IgD-negative memory B cell (primary cell): ENCODE measurements at regions not wholly inside any gene's neighbourhood (a gene's known extent, or its start where the extent isn't known, plus 50 kb on each side); places are given as distances from the start of the nearest gene placed in this dataset.

Experiments
- H3K27ac Mint-ChIP-seq, 3 donors: one replicate each; pipeline ENCODE4 v1.8.0; 2020 to 2022; ENCODE audit warnings: mild to moderate bottlenecking in 3 of 3, mixed read lengths in 3 of 3, moderate library complexity in 1 of 3
- H3K27me3 Mint-ChIP-seq: one replicate; pipeline ENCODE4 v1.8.0; 2021; ENCODE audit warnings: mixed read lengths
- H3K36me3 Mint-ChIP-seq: one replicate; pipeline ENCODE4 v1.8.0; 2020; ENCODE audit warnings: mild to moderate bottlenecking, mixed read lengths
- H3K4me1 Mint-ChIP-seq, 3 donors: one replicate each; pipeline ENCODE4 v1.8.0; 2020 to 2022; ENCODE audit warnings: mixed read lengths in 3 of 3, mild to moderate bottlenecking in 1 of 3
- H3K4me3 Mint-ChIP-seq, 4 donors: one replicate each; pipeline ENCODE4 v1.8.0; 2020 to 2022; ENCODE audit warnings: mild to moderate bottlenecking in 4 of 4, mixed read lengths in 4 of 4, moderate library complexity in 3 of 4
- H3K9me3 Mint-ChIP-seq, 3 donors: one replicate each; pipeline ENCODE4 v1.8.0; 2020 to 2021; ENCODE audit warnings: mixed read lengths in 3 of 3, mild to moderate bottlenecking in 1 of 3

DNA sequence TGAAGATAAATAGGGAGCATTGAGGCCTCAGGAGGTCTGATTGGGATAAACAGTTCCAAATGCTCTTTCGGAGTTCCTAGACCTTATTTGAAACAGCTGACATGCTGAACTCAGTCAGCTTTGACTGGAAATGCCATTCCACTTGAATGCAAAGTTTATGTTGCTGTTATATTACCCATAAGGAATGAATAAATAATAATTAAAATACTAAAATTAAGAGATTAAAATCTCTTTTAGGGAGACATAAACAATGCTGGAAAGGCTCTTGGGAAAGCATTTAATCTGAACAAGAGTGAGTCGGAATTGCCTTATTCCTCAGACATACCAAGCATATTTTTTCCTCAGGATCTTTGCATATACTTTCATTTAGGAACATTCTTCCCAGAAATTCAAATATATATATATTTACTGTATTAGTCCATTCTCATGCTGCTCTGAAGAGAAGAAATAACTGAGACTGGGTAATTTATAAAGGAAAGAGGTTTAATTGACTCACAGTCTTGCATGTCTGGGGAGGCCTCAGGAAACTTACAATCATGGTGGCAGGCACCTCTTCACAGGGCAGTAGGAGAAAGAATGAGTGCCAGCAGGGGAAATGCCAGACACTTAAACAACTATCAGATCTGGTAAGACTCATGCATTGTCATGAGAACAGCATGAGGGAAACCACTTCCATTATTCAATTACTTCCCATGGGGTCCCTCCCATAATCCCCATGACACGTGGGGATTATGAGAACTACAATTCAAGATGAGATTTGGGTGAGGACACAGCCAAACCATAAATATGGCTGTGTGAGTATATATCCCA lies 318.2 kb upstream of the PLXNA2 start:
- no peak overlapping the region for H3K27ac Mint-ChIP-seq
- peaks cover 0 to 3% (median 0%) of the 10 kb centered on the region in 3 donors for H3K9me3 Mint-ChIP-seq
- H3K36me3 Mint-ChIP-seq = no peaks in the 10 kb centered on the region

DNA sequence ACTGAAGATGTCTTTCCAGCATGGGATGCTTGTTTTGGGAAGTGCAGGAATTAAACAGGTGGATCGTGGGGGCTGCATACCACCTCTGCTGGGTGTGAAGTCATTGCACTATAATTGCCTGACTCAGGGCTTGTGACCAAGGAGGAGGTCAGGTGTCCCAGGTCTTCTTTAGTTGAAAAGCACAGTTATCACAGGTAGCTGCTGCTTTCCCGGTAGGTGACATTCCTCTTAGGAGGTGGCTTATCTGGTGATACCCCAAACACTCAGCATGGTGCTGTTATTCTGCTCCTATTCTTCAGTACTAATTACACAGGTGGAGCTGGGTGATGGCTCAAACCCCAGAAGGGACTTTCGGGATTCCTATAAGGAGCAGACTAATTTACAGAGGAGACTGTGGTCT lies 320.3 kb upstream of the PLXNA2 start:
- no peak overlapping the region for H3K27ac Mint-ChIP-seq
- peaks cover 0 to 3% (median 2%) of the 10 kb centered on the region in 3 donors for H3K9me3 Mint-ChIP-seq
- H3K27me3 Mint-ChIP-seq = peaks cover 5% of the 10 kb centered on the region
- H3K36me3 Mint-ChIP-seq = no peaks in the 10 kb centered on the region
- H3K4me3 Mint-ChIP-seq = no peak overlapping the region
- H3K4me1 Mint-ChIP-seq = no peaks in the 10 kb centered on the region

More for the DNA sequence above, 318.2 kb upstream of the PLXNA2 start:
- H3K4me1 Mint-ChIP-seq = no peaks in the 10 kb centered on the region
- H3K27me3 Mint-ChIP-seq = peaks cover 5% of the 10 kb centered on the region
- H3K4me3 Mint-ChIP-seq = no peak overlapping the region

DNA sequence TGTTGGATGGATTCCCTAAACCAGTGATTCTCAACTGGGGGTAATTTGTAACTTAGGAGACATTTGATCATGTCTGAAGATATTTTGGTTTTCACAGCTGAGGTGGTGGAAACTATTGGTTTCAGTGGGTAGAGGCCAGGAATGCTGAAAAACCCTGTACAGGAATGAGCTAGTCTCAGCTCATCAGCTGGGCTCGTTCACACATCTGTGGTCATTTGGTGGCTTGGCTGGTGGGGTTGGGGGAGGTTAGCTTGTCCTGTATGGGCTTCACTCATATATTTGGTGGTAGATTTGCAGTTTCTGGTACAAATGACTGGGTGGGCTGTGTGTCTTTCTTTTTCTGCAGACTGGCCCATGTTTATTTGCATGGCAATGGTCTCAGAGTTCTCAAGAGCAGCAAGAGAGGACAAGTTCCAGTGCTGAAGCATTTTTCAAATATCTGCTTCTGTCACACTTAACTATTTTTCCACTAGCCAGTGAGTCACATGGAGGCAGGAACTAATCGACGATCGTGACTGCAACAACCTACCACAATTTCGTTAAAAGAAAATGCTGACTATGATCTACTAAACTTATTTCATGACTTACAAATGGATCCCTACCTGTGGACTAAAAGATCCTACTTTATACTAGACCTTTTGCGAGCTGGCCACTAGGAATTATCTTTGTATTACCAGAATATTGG lies 321.7 kb upstream of the PLXNA2 start:
- H3K9me3 Mint-ChIP-seq = peaks cover 0 to 6% (median 5%) of the 10 kb centered on the region in 3 donors
- H3K36me3 Mint-ChIP-seq = no peaks in the 10 kb centered on the region
- H3K4me1 Mint-ChIP-seq = no peaks in the 10 kb centered on the region
- H3K27me3 Mint-ChIP-seq = peaks cover 9% of the 10 kb centered on the region
- H3K4me3 Mint-ChIP-seq = no peak overlapping the region
- no peak overlapping the region for H3K27ac Mint-ChIP-seq

DNA sequence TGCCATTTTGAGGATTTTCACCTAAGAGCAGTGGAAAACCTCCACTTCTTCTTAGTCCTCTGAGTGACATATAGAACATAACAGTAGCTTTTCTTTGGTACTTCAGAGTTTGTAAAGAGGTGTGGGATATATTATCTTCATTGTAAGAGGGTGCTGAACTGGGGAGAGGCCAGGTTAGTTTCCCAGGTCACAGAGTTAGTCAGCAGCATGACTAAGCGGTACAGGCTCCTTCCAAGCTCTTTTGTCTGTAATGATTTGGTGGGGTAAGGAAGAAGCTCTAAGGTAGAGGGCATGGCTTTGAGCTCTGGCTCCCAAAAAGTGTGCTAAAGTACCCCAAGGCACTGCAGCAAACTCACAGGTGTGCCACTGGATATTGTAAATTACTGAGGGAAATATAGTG lies 325.0 kb upstream of the PLXNA2 start:
- peaks cover 0 to 5% (median 3%) of the 10 kb centered on the region in 3 donors for H3K9me3 Mint-ChIP-seq
- no peak overlapping the region for H3K27ac Mint-ChIP-seq
- H3K36me3 Mint-ChIP-seq = no peaks in the 10 kb centered on the region
- no peaks in the 10 kb centered on the region for H3K4me1 Mint-ChIP-seq
- no peak overlapping the region for H3K4me3 Mint-ChIP-seq
- peaks cover 9% of the 10 kb centered on the region for H3K27me3 Mint-ChIP-seq

DNA sequence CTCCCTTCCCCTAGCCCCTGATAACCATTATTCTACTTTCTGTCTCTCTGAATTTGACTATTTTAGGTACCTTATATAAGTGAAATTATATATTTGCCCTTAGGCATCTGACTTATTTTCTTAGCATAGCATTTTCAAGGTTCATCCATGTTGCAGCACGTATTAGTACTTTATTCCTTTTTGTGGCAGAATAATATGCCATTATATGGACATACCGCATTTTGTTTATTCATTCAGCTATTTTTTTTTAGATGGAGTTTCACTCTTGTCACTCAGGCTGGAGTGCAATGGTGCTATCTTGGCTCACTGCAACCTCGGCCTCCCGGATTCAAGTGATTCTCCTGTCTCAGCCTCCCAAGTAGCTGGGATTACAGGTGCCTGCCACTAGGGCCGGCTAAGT lies 326.2 kb upstream of the PLXNA2 start:
- no peak overlapping the region for H3K27ac Mint-ChIP-seq

DNA sequence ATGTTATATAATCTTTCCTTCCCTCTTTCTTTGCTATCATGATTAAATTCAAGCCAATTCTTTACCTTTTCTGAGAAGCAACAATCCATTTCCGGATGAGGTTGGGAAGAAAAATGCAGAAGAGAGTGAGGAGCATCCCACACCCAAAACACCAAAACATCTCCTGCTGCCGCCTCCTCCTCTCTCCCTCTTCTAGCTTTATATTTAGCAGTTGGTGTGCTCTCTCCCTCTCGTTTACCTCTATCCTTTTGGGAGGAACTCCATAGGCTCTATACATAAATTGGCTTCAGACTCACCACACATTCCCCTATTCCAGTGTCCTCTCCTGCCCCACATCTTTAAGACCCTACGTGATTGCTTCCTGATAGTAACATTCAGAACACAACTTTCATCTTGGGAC lies 332.2 kb upstream of the PLXNA2 start:
- Mint-ChIP-seq H3K4me1 (no peaks in the 10 kb centered on the region), H3K4me3 (no peak overlapping the region), H3K36me3 (no peaks in the 10 kb centered on the region), H3K27me3 (peaks cover 3% of the 10 kb centered on the region), H3K9me3 (no peaks in the 10 kb centered on the region), H3K27ac (no peak overlapping the region)

More for the DNA sequence above, 326.2 kb upstream of the PLXNA2 start:
- Mint-ChIP-seq H3K9me3 (peaks cover 0 to 5% (median 3%) of the 10 kb centered on the region in 3 donors), H3K27me3 (peaks cover 7% of the 10 kb centered on the region), H3K4me1 (no peaks in the 10 kb centered on the region), H3K4me3 (no peak overlapping the region), H3K36me3 (no peaks in the 10 kb centered on the region)

DNA sequence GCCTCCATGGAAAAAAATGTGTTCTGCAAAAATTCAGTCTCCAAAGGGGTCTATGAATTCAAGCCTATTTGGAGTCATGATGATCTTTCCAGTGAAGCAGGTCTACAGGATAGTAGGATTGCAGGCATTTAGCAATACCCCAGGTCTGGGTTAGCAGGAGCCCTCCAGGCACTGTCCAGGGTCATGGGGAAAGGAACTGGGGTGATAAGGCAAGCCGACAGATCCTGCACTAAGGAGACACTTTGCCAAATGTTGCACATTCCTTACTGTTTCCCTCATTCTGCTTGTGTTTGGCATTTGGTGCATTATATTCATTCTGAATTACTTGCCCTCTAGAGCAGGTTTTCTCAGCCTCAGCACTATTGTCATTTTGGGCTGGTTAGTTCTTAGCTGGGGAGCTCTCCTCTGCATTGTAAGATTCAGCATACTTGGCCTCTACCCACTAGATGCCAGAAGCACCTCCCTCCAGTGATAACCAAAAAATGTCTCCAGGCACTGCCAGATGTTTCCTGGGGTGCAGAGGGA lies 333.3 kb upstream of the PLXNA2 start:
- H3K4me3 Mint-ChIP-seq = no peak overlapping the region
- H3K4me1 Mint-ChIP-seq = no peaks in the 10 kb centered on the region
- H3K36me3 Mint-ChIP-seq = no peaks in the 10 kb centered on the region
- H3K9me3 Mint-ChIP-seq = no peaks in the 10 kb centered on the region
- no peak overlapping the region for H3K27ac Mint-ChIP-seq
- H3K27me3 Mint-ChIP-seq = peaks cover 3% of the 10 kb centered on the region

DNA sequence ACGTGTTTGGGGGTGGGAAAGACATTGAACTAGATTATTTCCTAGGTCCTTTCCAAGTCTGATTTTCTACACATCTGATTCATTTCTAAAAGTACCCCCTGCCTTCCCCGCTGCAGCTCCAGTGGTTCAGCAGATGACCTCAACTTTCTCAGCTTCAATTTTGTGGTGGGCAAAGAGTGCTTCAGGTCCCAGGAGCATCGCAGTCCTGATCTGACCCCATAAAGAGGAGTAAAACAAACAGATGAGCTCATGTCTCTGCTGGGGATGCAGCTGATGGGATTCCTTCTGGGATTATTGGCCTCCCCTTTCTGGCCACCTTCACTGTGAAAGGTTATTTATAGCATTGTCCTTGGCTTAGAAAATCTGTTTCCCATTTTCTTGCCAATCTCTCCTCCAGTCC lies 337.0 kb upstream of the PLXNA2 start:
- H3K27me3 Mint-ChIP-seq = no peaks in the 10 kb centered on the region
- H3K36me3 Mint-ChIP-seq = no peaks in the 10 kb centered on the region
- no peaks in the 10 kb centered on the region for H3K9me3 Mint-ChIP-seq
- H3K4me1 Mint-ChIP-seq = no peaks in the 10 kb centered on the region
- no peak overlapping the region for H3K4me3 Mint-ChIP-seq
- H3K27ac Mint-ChIP-seq = no peak overlapping the region

DNA sequence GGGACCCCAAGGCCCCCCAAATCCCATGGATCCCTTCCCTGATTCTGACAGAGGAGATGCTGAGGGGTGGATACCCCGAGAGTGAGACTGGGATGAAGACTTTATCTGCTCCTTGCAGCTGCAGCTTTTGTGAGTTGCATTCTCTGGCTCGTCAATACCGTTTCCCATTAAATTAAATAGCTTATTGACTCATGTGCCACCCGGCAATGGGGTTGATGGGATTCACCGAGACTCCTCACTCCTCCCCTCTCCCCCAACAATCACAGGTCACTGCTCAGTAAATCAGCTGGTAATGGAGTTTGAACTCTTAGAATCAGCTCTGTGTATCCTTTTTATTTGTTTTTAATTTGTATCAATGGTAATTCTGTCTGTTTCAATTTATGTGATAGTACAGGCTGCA lies 337.5 kb upstream of the PLXNA2 start:
- H3K4me1 Mint-ChIP-seq = no peaks in the 10 kb centered on the region
- H3K36me3 Mint-ChIP-seq = no peaks in the 10 kb centered on the region
- no peaks in the 10 kb centered on the region for H3K27me3 Mint-ChIP-seq
- no peaks in the 10 kb centered on the region for H3K9me3 Mint-ChIP-seq
- no peak overlapping the region for H3K27ac Mint-ChIP-seq
- H3K4me3 Mint-ChIP-seq = no peak overlapping the region

DNA sequence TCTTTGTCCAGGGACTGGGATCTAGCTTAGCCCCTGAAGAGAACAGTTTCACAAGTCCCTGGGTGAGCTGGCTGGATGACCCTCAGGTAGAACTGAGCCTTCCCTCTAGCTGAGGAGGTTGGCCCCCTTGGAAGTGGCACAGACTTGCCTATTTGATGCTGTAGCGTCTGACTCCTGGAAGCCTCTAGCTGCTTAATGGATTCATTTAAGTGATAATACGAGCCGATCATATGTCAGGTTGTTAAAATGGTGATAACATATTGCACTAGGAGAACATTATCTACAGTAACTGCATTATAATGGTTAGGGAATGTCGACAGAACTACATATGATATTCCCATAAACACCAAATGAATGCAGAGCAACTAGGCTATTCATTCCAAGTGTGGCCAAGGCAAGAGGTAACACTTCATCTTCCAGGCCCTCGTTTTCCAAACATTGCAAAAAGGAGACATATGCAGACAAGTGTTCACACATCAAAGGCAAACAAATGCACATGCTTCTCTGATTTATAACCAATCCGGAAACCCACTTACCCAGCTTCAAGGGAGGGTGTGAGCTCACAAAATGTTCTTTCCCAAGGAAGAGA lies 340.1 kb upstream of the PLXNA2 start:
- Mint-ChIP-seq H3K9me3 (no peaks in the 10 kb centered on the region), H3K4me3 (no peak overlapping the region), H3K4me1 (no peaks in the 10 kb centered on the region), H3K27me3 (no peaks in the 10 kb centered on the region), H3K36me3 (no peaks in the 10 kb centered on the region), H3K27ac (no peak overlapping the region)

DNA sequence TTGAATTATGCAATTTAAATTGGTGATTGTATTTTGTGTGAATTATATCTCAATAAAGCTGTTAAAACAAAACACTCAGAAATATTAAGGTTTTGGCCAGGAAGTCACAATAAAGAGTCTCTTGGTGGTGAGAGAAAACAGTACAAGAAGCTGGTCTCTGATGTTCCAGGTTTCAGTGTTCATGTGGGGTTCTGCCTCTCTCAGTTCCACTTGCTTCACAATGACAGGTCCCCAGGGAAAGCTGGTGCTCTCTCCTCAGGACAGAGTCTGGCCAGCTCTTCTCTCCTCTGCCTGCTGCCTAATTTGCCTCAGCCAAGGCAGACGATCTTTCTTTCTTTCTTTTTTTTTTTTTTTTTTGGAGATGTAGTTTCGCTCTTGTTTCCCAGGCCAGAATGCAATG lies 342.9 kb upstream of the PLXNA2 start:
- Mint-ChIP-seq H3K4me3 (no peak overlapping the region), H3K27ac (no peak overlapping the region), H3K9me3 (no peaks in the 10 kb centered on the region), H3K27me3 (no peaks in the 10 kb centered on the region), H3K4me1 (no peaks in the 10 kb centered on the region), H3K36me3 (no peaks in the 10 kb centered on the region)

DNA sequence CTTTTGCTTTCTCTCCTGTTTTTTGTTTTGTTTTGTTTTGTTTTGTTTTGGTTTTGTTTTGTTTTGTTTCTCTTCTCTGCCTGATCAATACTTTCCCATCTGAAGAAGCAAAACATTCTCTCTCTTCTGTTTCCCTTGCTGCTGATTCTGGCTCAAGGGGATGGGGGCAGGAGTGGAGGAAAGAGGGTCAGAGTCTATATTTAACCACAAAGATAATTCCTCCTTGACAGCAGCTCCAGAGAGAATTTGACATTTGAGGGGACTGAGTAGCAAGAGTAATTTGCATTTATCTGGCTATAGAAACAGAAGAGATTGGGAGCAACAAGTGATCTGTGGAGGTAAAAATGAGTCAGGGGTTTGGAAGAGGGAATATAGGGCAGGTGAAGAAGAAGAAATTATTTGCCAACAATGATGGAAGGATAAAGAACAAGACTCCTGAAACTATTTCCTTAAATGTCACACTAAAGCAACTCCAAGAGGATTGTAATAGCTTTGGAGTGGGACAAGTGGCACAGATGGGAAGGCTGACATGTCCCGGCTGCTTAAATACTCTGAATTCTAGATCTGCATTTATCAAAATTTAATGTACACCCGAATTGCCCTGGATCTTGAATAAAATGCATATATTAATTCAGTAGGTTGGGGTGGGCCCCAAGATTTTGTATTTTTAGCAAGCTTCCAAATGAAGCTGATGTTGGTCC lies 349.3 kb upstream of the PLXNA2 start:
- Mint-ChIP-seq H3K36me3 (no peaks in the 10 kb centered on the region), H3K27ac (no peak overlapping the region), H3K4me3 (no peak overlapping the region), H3K4me1 (no peaks in the 10 kb centered on the region), H3K27me3 (no peaks in the 10 kb centered on the region), H3K9me3 (no peaks in the 10 kb centered on the region)

DNA sequence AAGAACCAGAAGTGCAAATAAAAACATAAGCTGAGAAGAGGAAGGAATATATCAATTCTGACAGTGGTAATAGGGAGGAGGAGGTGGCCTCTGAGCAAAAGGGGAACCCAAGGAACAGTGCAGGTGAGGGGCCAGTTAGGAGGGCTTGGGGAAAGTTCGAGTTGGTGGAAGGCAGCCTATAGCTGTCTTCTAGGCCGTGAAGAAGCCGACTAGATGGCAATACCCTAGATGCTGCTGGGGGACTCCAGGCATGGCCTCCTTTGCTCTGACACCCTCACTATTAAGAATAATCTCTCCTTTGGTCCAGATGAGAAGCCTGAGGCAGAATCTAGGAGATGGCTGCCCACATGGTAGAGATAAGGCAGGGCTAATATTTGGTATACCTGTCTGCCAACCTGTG lies 351.1 kb upstream of the PLXNA2 start:
- H3K27me3 Mint-ChIP-seq = no peaks in the 10 kb centered on the region

DNA sequence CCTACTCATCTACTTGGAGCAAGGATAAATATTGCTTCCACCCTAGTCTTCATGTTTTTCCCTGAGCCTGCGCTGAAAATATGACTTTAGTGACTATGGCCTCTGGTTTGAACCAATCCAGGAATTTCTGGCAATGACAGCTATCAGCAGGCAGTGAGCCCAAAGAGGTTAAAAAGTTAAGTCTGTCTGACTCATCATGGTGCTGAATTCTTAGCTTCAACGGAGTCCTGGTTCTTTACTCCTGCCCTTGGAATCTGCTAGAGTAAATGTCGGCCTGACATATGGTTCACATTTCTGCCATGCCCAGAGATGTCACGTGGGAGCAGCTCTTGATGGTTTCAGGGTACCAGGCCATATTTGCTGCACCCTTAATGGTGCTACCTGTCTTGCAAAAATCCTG lies 351.6 kb upstream of the PLXNA2 start:
- H3K27me3 Mint-ChIP-seq = no peaks in the 10 kb centered on the region
- H3K4me3 Mint-ChIP-seq = no peak overlapping the region
- no peaks in the 10 kb centered on the region for H3K36me3 Mint-ChIP-seq
- no peaks in the 10 kb centered on the region for H3K9me3 Mint-ChIP-seq
- H3K4me1 Mint-ChIP-seq = no peaks in the 10 kb centered on the region
- H3K27ac Mint-ChIP-seq = no peak overlapping the region

More for the DNA sequence above, 351.1 kb upstream of the PLXNA2 start:
- Mint-ChIP-seq H3K4me1 (no peaks in the 10 kb centered on the region), H3K36me3 (no peaks in the 10 kb centered on the region), H3K4me3 (no peak overlapping the region), H3K9me3 (no peaks in the 10 kb centered on the region), H3K27ac (no peak overlapping the region)

DNA sequence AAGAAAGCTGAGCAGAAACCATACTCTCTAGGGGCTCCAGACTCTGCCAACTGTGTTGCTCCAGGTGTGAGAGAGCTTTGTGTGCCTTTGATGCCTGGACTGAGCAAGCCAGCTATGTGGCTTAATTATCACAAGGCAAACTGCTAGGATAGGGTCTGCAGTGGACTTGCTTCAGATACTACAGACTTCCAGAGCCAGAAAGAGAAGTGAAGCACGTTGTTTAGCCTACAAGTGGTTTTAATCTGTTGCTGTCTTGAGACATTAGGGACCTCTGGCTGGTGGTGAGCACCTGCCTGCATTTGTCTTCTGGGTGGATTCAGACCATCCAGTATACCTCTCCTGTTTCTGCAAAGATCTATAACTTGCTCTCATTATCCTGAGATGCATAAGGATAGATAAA lies 353.4 kb upstream of the PLXNA2 start:
- H3K27me3 Mint-ChIP-seq = no peaks in the 10 kb centered on the region
- no peak overlapping the region for H3K4me3 Mint-ChIP-seq
- H3K4me1 Mint-ChIP-seq = no peaks in the 10 kb centered on the region
- no peak overlapping the region for H3K27ac Mint-ChIP-seq
- H3K9me3 Mint-ChIP-seq = no peaks in the 10 kb centered on the region
- H3K36me3 Mint-ChIP-seq = no peaks in the 10 kb centered on the region
